Effector memory CD8-positive, alpha-beta T cell (primary cell): ENCODE measurements at regions not wholly inside any gene's neighbourhood (a gene's known extent, or its start where the extent isn't known, plus 50 kb on each side); places are given as distances from the start of the nearest gene placed in this dataset.
"Not testable (repeated sequence)": the region's sequence is repeated elsewhere in the genome, so short reads cannot be mapped to it uniquely, and the experiment has no call there.

Experiments used
- ATAC-seq: fragments of 150-1000 bp; cut with Tn5 transposase; replicated peaks from 2 replicates; pipeline ENCODE4 v1.10.0; 2021; ENCODE audit warnings: mild to moderate bottlenecking, moderate library complexity
- DNase-seq, 3 experiments: peaks; one replicate each; pipeline ENCODE4 v3.0.0; 2021
- H3K27ac Mint-ChIP-seq, 2 donors: one replicate each; pipeline ENCODE4 v1.8.0; 2022; ENCODE audit warnings: mild to moderate bottlenecking in 2 of 2, mixed read lengths in 2 of 2, moderate library complexity in 2 of 2
- H3K27me3 Mint-ChIP-seq, 2 donors: one replicate each; pipeline ENCODE4 v1.8.0; 2022; ENCODE audit warnings: mixed read lengths in 2 of 2
- H3K36me3 Mint-ChIP-seq: one replicate; pipeline ENCODE4 v1.8.0; 2022; ENCODE audit warnings: mild to moderate bottlenecking, moderate library complexity, mixed read lengths; ENCODE audit not compliant: insufficient read depth
- H3K4me1 Mint-ChIP-seq, 2 donors: one replicate each; pipeline ENCODE4 v1.8.0; 2022; ENCODE audit warnings: low read depth in 2 of 2, mixed read lengths in 2 of 2
- H3K4me3 Mint-ChIP-seq, 2 donors: one replicate each; pipeline ENCODE4 v1.8.0; 2022; ENCODE audit warnings: mild to moderate bottlenecking in 2 of 2, mixed read lengths in 2 of 2, moderate library complexity in 2 of 2
- H3K9me3 Mint-ChIP-seq, 2 donors: one replicate each; pipeline ENCODE4 v1.8.0; 2022; ENCODE audit warnings: mixed read lengths in 2 of 2

DNA sequence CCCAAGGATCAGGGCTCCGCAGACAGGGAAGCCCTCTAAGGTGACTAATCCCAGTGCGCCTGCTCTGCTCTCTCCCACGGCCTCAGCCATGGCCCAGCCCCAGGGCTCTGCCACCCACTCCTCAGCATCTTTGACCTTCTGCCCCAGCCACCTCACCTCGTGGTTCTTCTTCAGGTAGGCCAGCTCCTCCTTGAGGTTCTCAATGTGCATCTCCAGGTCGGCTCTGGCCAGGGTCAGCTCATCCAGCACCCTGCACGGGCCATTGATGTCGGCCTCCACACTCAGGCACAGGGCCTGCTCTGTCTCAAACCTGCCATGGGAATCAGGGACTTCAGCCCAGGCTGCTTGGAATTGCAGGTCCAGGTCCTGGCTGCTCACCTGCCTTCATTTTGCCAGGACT lies 128.4 kb downstream of the TNFRSF13B start:
- H3K27ac Mint-ChIP-seq: not testable (repeated sequence)

DNA sequence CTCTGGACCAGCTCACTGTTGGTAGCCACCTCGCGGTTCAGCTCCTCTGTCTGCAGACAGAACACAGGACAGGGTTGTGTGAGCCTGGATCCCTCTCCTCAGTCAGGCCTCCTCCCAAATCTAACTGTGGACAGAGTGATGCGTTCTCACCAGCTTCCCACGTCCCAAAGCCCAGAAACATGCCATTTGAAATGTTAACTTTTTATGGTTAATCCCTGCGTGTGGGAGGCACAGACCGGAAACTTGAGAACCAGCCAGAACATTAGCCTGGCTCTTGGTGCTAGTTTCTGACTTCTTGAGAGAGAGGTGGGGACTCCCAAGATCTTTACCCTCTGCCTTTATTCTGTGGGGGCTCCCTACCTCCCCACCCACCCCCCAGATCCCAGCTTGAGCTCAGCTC lies 129.6 kb downstream of the TNFRSF13B start:
- not testable (repeated sequence) for H3K27me3 Mint-ChIP-seq, H3K4me1 Mint-ChIP-seq, DNase-seq, H3K4me3 Mint-ChIP-seq, ATAC-seq, H3K27ac Mint-ChIP-seq, H3K9me3 Mint-ChIP-seq, H3K36me3 Mint-ChIP-seq

More for the DNA sequence above, 128.4 kb downstream of the TNFRSF13B start:
- H3K36me3 Mint-ChIP-seq, H3K4me3 Mint-ChIP-seq, ATAC-seq, H3K9me3 Mint-ChIP-seq, H3K27me3 Mint-ChIP-seq, DNase-seq, H3K4me1 Mint-ChIP-seq: not testable (repeated sequence)

- not testable (repeated sequence) for DNase-seq, H3K27me3 Mint-ChIP-seq, H3K27ac Mint-ChIP-seq, H3K9me3 Mint-ChIP-seq, ATAC-seq, H3K4me3 Mint-ChIP-seq, H3K36me3 Mint-ChIP-seq, H3K4me1 Mint-ChIP-seq
These were observed 130.0 kb downstream of the TNFRSF13B start for GRCh38 chr17:16841896-16842295.

- not testable (repeated sequence) for H3K4me1 Mint-ChIP-seq, ATAC-seq, H3K27ac Mint-ChIP-seq, DNase-seq, H3K36me3 Mint-ChIP-seq, H3K9me3 Mint-ChIP-seq, H3K4me3 Mint-ChIP-seq, H3K27me3 Mint-ChIP-seq
These were observed 131.7 kb downstream of the TNFRSF13B start for GRCh38 chr17:16840219-16840618.

GRCh38 chr17:16839242-16840175 lies 132.4 kb downstream of the TNFRSF13B start:
- not testable (repeated sequence) for DNase-seq, H3K36me3 Mint-ChIP-seq, H3K9me3 Mint-ChIP-seq, H3K4me1 Mint-ChIP-seq, H3K27ac Mint-ChIP-seq, H3K4me3 Mint-ChIP-seq, ATAC-seq, H3K27me3 Mint-ChIP-seq

GRCh38 chr17:16838795-16839194 lies 133.1 kb downstream of the TNFRSF13B start:
- not testable (repeated sequence) for H3K27me3 Mint-ChIP-seq

GRCh38 chr17:16838287-16838686 lies 133.6 kb downstream of the TNFRSF13B start:
- not testable (repeated sequence) for H3K36me3 Mint-ChIP-seq, H3K27ac Mint-ChIP-seq, ATAC-seq, H3K4me1 Mint-ChIP-seq, DNase-seq, H3K4me3 Mint-ChIP-seq, H3K9me3 Mint-ChIP-seq, H3K27me3 Mint-ChIP-seq

More at GRCh38 chr17:16838795-16839194, 133.1 kb downstream of the TNFRSF13B start:
- H3K9me3 Mint-ChIP-seq, H3K4me3 Mint-ChIP-seq, DNase-seq, ATAC-seq, H3K27ac Mint-ChIP-seq, H3K36me3 Mint-ChIP-seq, H3K4me1 Mint-ChIP-seq: not testable (repeated sequence)

DNA sequence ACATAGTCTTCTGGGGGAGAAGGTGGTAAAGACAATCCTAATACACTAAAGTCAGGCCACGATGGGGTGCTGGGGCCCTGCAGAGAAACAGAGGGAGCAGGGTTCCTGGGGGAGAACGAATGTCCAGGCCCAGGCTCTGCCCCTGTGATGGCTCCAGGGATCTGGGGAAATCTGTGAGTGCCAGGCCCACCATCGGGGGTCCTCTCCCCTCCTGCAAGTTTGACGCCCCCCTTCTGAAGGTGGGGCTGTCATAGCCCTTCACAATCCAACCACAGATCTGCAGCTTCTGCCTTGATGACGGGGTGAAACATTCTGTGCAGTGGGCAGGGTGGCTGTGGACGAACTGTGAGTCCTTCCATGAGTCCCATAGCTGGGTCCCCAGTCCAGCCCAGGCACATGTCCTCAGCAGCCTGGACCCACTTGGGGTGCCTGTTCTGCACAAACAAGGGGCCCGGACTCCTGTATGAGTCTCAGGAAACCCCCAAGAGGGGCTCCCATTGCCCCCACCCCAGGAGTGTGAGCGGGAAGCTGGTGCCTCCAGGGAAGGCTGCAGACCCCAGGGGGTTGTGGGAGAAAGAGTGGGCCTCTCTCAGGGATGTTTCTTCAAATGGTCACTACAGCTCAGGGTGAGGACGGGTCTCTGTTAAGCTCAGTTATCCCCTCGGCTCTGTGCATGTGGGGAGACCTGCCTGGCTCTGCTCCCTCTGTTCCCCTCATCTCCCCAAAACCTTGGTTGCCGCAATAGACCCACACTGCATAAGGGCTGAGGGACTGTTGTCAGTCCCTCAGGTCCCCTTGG lies 134.3 kb downstream of the TNFRSF13B start:
- not testable (repeated sequence) for ATAC-seq, DNase-seq, H3K4me3 Mint-ChIP-seq, H3K36me3 Mint-ChIP-seq, H3K27ac Mint-ChIP-seq, H3K27me3 Mint-ChIP-seq, H3K9me3 Mint-ChIP-seq, H3K4me1 Mint-ChIP-seq

DNA sequence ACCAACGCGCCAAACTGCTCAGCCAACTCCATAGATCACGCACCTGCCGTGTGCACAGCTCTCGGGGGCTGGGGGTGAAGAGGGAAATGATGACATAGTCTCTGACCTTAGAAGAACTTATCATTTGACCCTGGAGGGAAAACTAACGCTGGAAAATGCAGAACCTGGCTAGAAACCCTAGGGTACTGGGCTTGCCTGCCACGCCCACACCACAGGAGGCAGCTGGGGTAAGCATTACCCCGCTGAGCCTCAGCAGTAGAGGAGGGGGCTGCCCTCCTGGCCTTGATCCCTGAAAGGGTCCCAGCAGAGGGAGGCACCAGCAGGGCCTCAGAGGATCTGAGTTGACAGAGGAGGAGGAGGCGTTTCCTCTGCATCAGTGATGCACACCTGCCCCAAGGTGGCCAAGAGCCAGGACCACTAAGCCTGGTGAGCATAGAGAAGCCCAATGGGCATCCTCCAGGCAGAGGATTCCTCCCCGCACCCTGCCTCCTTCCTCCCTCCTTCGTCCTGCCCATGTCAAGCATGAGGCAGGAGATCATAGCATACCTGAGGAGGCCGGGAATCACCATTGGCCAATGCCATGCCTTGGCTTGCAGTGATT lies 135.5 kb downstream of the TNFRSF13B start:
- H3K36me3 Mint-ChIP-seq, DNase-seq, H3K4me3 Mint-ChIP-seq, ATAC-seq, H3K4me1 Mint-ChIP-seq, H3K9me3 Mint-ChIP-seq, H3K27me3 Mint-ChIP-seq, H3K27ac Mint-ChIP-seq: not testable (repeated sequence)

- DNase-seq, H3K36me3 Mint-ChIP-seq, H3K4me1 Mint-ChIP-seq, ATAC-seq, H3K27ac Mint-ChIP-seq, H3K27me3 Mint-ChIP-seq, H3K4me3 Mint-ChIP-seq, H3K9me3 Mint-ChIP-seq: not testable (repeated sequence)
These were observed 138.4 kb downstream of the TNFRSF13B start for GRCh38 chr17:16833517-16833916.

DNA sequence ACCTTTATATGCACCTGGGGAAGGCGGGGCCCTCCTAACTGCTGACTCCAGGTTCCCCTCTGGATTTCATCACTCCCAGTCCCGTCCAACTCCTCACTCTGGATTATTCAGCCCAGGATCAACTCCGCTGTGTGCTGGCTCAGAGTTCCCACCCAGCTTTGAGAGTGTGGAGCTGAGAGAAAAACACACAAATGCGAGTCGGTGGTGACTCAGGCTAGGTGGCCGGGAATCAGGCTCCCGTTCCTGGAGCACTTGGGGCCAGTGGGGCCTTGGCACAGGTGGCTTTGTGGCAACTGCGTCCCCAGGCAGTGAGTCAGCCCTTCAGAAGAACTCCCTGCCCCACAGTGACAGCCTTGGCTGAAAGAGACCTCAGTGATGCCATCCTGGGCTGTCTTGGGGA lies 139.1 kb downstream of the TNFRSF13B start:
- H3K27ac Mint-ChIP-seq, ATAC-seq, H3K36me3 Mint-ChIP-seq, H3K4me1 Mint-ChIP-seq, DNase-seq, H3K27me3 Mint-ChIP-seq, H3K4me3 Mint-ChIP-seq, H3K9me3 Mint-ChIP-seq: not testable (repeated sequence)

DNA sequence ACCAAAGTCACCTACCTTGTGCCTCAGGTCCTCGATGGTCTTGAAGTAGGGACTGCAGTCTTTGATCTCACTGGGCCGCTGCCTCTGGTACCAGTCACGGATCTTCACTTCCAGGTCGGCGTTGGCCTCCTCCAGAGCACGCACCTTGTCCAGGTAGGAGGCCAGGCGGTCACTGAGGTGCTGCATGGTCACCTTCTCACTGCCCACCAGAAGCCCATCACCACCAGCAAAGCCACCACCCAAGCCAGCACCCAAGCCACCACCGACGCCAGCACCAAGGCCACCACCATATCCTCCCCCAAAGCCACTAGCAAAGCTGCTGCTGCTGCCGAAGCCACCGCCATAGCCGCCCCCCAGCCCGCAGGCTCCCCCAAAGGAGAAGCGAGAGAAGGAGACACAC lies 139.7 kb downstream of the TNFRSF13B start:
- ATAC-seq, H3K4me1 Mint-ChIP-seq, DNase-seq, H3K4me3 Mint-ChIP-seq, H3K36me3 Mint-ChIP-seq, H3K9me3 Mint-ChIP-seq, H3K27me3 Mint-ChIP-seq, H3K27ac Mint-ChIP-seq: not testable (repeated sequence)

DNA sequence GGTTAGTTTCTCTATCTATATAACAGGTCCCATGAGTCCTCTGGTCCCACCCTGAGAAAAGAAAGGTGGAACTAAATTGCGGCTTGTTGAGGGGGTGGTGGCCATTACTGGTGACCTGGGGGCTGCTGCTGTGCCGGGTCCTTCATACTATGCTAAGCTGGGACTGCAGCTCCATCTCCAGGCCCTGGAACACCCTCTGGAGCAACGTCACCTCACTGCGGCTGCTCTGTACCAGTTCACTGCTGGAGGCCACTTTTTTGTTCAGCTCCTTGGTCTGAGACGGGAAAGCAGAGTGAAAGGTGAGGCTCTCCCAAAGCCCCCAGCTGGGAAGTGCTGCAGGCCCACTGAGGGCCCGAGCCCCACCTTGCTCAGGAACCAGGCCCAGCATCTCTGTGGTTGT lies 140.7 kb downstream of the CCDC144A start:
- DNase-seq, H3K4me3 Mint-ChIP-seq, H3K4me1 Mint-ChIP-seq, H3K27ac Mint-ChIP-seq, ATAC-seq, H3K36me3 Mint-ChIP-seq: not testable (repeated sequence)
- Mint-ChIP-seq H3K9me3 (peaks cover 1 to 11% of the 10 kb centered on the region in 2 donors), H3K27me3 (peaks cover 9 to 13% of the 10 kb centered on the region in 2 donors)
